ENCODE measurements at regions not wholly inside any gene's neighbourhood (a gene's known extent, or its start where the extent isn't known, plus 50 kb on each side); places are given as distances from the start of the nearest gene placed in this dataset.

- in situ Hi-C loops (cut with MboI; ENCODE audit: low sequenced_read_pairs), result no loop called here
These were observed 1844.7 kb downstream of the NCAM2 start for GRCh38 chr21:22842875-22843274.

GRCh38 chr21:22855581-22855980, 1857.4 kb downstream of the NCAM2 start:
- in situ Hi-C loops (cut with MboI; ENCODE audit: low sequenced_read_pairs), result no loop called here

DNA sequence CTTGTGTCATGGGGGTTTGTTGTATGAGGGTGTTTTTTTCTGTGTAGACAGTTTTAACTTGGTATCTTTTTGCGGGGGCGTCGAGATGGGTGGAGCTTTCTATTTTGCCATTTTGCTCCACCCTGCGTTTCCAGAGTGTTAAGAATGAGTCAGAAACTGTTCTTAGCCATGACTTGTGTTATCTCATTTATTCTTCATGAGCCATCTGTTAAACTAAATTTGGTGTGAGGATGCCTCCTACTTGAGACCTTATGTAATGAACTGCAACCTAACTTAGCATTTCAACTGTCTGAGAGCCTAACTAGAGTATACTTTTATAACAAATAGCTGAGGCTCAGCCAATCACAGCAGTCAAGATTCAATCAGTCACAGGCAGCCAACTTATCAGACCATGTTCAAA, 1873.5 kb downstream of the NCAM2 start:
- in situ Hi-C loops (cut with MboI; ENCODE audit: low sequenced_read_pairs), result no loop called here

- in situ Hi-C loops (cut with MboI; ENCODE audit: low sequenced_read_pairs), result no loop called here
These were observed 1882.4 kb downstream of the NCAM2 start for GRCh38 chr21:22880573-22880972.

DNA sequence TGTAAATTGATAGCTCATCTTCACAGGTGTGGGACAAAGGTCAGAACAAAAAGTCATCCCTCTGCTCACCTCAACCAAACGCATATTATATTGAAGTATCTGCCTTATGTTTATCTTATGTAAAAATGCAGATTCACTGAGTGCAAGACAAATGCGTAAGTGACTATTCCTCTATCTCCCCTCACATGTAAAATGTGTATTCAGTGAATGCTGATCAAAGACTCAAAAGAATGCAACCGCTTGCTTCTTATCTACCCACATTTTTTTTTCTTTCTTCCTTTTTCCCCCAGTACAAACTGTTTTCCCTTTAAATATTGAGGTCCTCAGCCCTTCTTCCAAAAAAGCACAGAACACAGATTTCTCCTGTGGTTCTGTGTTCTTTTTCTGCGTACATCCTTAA, 1882.9 kb downstream of the NCAM2 start:
- in situ Hi-C loops (cut with MboI; ENCODE audit: low sequenced_read_pairs), result no loop called here

DNA sequence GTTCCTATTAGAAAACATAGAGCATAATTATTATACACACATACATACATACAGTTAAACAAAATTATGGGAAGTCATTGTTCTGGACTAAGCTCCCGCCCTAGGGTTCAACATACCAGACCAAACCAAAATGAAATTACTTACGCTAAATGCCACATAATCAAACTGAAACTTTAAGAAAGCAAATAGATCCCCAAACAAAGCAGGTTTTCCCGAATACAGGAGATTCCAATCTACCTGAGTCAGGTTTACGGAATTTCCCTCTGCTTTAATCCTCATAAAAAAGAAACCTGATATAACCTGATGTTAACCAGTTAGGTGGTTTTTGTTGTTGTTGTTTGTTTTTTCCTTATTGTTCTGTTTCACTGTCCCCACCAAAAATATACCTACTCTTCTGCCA, 1886.9 kb downstream of the NCAM2 start:
- in situ Hi-C loops (cut with MboI; ENCODE audit: low sequenced_read_pairs), result no loop called here

DNA sequence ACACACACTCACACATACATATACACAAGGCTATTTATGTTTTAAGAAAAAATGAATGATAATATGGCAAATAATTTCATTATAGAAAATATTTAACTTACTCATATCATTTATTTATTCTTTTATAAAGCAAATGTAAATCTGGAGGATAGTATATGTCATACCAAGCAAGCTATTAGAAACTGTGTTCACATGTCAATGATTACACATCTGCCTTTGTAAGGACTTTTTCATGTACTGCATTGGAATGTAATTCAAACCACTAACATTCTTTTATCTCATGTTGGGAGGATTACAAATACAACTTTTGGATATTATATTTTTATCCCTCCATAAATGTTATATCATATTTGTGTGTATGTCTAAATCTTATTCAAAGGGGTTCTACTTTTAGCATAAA, 1887.4 kb downstream of the NCAM2 start:
- in situ Hi-C loops (cut with MboI; ENCODE audit: low sequenced_read_pairs), result no loop called here

DNA sequence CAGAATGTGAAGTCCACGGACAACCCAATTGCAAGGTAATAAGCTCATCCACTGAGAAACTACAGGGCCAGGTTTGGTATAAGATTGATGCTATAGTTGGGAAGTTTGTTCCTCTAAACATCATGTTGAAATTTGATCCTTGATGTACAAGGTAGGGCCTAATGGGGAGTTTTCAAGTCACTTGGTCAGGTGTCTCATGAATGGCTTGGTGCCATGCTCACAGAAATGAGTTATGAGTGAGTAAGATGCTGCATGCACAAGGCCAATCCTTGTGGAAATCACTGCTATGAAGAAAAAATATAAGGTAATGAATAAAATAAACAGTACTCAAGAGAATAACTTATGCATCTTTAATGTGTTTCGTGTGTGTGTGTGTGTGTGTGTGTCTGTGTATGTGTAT, 1891.2 kb downstream of the NCAM2 start:
- in situ Hi-C loops (cut with MboI; ENCODE audit: low sequenced_read_pairs), result no loop called here

- in situ Hi-C loops (cut with MboI; ENCODE audit: low sequenced_read_pairs), result no loop called here
These were observed 1892.4 kb downstream of the NCAM2 start for GRCh38 chr21:22890656-22891055.

- in situ Hi-C loops (cut with MboI; ENCODE audit: low sequenced_read_pairs), result no loop called here
These were observed 1893.8 kb downstream of the NCAM2 start for GRCh38 chr21:22892028-22892427.

DNA sequence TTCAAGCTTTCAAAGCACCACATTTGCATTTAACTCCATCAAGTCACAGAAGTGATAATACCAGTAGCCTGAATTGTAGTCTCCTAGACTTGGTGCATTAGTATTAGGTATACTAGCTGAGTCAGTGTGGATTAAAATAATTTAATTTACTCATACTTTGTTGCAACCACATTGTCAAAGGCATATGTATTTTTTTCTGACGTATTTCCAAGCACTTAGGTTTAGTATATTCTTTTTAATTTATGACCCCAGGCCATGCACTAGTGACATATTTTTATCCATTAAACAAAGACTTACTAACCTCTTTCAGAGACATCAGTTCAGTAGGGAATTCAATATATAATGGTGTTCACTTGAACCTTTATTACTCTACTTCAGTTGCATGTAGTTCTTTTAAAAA, 1894.5 kb downstream of the NCAM2 start:
- in situ Hi-C loops (cut with MboI; ENCODE audit: low sequenced_read_pairs), result no loop called here

DNA sequence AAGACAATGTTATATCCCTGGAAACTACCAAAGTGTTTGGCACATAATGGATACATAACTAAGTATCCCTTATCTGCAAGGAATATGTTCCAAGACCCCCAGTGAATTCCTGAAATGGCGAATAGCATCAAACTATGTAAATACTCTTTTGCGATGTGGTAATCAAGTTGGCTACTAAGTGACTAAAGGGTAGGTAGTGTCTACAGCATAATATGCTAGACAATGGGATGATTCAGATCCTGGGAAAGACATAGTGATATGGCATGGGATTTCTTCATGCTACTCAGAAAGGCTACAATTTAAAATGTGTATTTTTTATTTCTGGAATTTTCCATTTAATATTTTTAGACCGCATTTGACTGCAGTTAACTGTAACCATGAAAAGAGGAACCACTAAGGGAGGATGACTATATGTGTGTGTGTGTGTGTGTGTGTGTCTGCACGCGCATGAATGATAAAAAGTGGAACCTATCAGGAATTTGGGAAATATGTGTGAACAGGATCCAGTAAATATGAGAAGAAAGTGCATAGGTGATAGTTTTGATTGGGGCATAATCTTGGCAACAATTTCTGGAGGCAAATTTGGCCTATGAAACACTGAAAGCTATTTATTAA, 1899.9 kb downstream of the NCAM2 start:
- in situ Hi-C loops (cut with MboI; ENCODE audit: low sequenced_read_pairs), result no loop called here

DNA sequence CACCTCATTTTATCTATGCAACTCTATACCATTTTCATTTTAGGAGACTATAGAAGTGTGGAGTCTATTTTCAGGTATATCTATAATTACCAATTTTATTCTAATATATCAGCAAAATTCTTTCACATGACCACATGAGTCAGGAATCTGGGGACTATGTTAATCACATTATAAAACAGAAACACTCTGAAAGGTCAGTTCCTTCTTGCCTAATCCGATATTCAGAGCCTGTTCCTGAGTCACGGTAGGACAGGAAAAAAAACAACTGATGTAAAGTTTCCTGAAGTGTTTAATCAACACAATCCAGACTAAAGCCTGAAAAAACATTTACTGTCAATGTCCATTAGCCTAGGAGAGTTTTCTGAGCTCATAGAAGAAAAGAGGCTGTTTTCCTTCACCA, 1902.3 kb downstream of the NCAM2 start:
- in situ Hi-C loops (cut with MboI; ENCODE audit: low sequenced_read_pairs), result no loop called here

- in situ Hi-C loops (cut with MboI; ENCODE audit: low sequenced_read_pairs), result no loop called here
These were observed 1905.6 kb downstream of the NCAM2 start for GRCh38 chr21:22903851-22904250.

- in situ Hi-C loops (cut with MboI; ENCODE audit: low sequenced_read_pairs), result no loop called here
These were observed 1906.2 kb downstream of the NCAM2 start for GRCh38 chr21:22904385-22904784.

DNA sequence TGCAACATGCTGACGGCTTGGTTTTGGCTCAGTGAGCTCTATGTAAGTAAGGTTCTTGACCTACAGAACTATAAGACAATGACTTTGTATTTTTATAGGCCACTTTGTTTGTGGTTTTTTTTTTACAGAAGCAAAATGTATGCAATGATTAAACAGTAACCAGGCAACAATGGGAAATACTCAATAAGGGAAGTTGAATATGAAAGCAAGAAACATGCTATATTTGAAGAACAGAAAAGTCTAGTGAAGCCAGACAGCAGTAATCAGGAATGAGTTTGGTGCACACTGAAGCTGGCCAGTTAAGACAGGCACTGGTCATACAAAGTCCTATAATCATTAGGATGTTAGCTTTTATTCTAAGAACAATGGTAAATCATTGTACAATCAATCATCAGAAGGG, 1926.8 kb downstream of the NCAM2 start:
- in situ Hi-C loops (cut with MboI; ENCODE audit: low sequenced_read_pairs), result no loop called here

DNA sequence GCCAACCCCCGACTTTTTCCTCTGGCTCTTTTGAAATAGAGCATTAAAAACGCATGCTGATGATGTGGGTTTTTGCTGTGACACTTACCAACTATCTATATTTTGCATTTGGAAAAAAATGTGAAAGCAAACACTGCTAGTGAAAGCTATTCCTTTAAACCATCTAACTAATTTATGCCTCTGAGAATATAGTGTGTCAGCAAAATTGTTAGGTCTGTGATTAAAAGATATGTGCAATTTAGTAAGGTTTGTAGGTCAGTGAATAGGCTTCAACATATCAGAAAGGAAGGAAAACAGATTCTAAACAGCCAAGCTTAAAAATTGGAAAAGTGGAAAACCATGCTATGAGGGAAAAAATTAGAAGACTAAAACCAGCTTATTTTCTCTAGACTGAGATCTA, 1929.3 kb downstream of the NCAM2 start:
- in situ Hi-C loops (cut with MboI; ENCODE audit: low sequenced_read_pairs), result no loop called here

DNA sequence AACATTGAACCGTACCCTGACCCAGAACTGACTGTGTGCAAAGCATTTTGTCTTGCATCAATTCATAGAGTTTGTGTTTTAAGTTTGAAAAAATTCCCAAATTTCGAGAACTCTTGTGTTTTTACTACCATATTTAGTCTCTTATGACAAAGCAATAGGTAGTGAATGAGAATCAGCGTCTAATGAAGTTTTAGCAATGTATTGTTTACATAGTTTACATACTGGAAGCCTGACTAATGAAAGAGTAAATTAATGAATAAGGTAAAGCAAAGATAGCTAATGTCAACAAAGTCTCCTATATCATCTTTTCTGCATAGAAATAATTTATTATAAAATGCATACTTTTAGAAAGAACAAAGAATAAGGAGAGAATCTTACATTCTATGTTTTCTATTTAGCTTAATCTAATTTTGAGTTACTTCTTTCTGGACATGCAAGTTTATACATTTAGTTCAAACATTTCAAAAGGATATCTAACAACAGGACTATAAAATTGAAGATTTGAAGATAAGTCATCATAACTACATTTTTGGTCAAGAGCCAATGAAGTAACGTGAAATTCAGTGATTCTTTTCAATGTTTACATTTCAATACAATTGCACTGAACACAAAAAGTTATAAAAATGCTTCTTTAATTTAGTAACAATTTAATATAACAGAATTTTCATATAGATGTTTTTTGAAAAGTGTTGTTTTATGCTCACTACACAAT, 1943.7 kb downstream of the NCAM2 start:
- in situ Hi-C loops (cut with MboI; ENCODE audit: low sequenced_read_pairs), result no loop called here

DNA sequence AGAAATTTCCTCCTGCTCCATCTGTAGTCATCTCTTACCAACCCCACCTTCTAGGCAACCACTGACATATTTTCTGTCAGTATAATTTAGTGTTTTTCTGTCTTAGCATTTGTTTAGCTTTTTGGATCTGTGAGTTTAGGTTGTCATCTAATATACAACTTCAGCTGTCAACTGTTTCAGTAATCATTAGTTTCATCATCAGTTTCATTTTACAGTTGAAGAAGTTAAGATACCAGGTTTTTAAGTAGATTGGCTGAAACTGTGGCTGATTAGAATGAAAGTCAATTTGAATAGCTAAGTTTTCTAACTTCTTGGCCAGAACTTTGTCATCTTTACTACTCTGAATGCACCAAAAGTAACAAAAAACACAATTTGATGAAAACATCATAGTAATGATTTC, 1957.3 kb downstream of the NCAM2 start:
- in situ Hi-C loops (cut with MboI; ENCODE audit: low sequenced_read_pairs), result no loop called here

- in situ Hi-C loops (cut with MboI; ENCODE audit: low sequenced_read_pairs), result no loop called here
These were observed 1963.0 kb downstream of the NCAM2 start for GRCh38 chr21:22961258-22961657.

DNA sequence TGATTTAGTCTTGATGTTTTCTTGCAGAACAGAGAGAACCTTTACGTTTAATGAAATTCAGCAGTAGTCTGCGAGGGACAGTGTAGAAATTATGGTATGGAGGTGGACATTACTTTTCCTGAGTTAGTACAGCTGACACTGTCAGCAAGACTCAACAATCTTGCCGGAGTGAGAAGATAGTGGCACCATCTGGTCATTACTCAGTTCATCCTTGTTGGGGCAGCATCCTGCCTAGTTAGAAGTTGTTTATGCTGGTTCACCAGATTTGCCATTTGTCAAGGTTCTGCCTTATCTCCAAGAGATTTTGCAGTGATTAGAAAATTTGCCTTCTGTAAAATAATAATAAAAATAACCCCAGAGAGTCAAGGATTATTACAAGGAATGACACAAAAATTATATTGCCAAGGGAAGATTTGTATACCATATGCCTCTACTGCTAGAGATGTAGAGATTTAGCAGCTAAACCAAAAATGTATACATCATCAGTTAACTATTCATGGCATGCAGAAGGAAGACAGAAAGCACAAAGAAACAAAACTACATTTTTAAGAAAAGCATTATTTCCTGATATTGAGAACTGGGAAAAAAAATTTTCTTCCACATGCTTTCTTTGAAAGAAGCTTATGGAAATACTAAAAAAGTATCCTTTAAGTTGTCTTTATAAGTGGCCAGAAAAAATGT, 1967.4 kb downstream of the NCAM2 start:
- in situ Hi-C loops (cut with MboI; ENCODE audit: low sequenced_read_pairs), result no loop called here

DNA sequence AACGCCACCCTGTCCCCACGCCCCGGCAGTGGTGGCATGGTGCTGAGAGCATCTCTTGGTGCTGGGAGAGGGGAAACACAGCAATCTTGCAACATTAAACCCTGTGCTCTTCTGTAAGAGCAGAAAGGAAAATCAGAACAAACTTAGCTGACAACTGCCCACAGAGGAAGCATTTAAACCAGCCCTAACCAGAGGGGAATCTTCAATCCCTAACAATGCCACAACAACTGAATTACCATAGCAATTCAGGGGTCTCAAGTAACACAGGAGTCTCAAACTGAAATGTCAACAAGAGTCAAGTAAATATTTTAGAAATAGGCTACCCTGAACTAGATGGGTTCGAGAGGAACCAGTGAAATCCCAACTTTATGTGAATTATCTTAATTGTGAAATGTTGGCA, 1983.6 kb downstream of the NCAM2 start:
- in situ Hi-C loops (cut with MboI; ENCODE audit: low sequenced_read_pairs), result no loop called here

Data from HL-60/S4 (cell line).